ENCODE measurements at regions not wholly inside any gene's neighbourhood (a gene's known extent, or its start where the extent isn't known, plus 50 kb on each side); places are given as distances from the start of the nearest gene placed in this dataset.

GRCh38 chr3:59659755-59660154, 609.9 kb upstream of the CFAP20DC start:
- DNase-seq (ENCODE audit: low spot score in 2 of 2) (no peak), ATAC-seq (ENCODE audit: low read depth) (no peak)
- Mint-ChIP-seq H3K4me1 (no peaks in the 10 kb centered on the region), H3K9me3 (peaks cover 2% of the 10 kb centered on the region), H3K27me3 (peaks cover 5% of the 10 kb centered on the region), H3K36me3 (peaks cover 1% of the 10 kb centered on the region), H3K27ac (no peak overlapping the region), H3K4me3 (no peak overlapping the region)

GRCh38 chr3:59658866-59659265, 609.0 kb upstream of the CFAP20DC start:
- peaks cover under 1% of the 10 kb centered on the region for H3K9me3 Mint-ChIP-seq
- H3K4me1 Mint-ChIP-seq, result no peaks in the 10 kb centered on the region
- H3K4me3 Mint-ChIP-seq, result no peak overlapping the region
- H3K36me3 Mint-ChIP-seq, result peaks cover 1% of the 10 kb centered on the region
- no peak for DNase-seq (ENCODE audit: low spot score in 2 of 2)
- H3K27me3 Mint-ChIP-seq, result peaks cover 4% of the 10 kb centered on the region
- ATAC-seq (ENCODE audit: low read depth), result no peak
- no peak overlapping the region for H3K27ac Mint-ChIP-seq

- Mint-ChIP-seq H3K4me3 (no peak overlapping the region), H3K27ac (no peak overlapping the region), H3K36me3 (peaks cover 1% of the 10 kb centered on the region), H3K9me3 (no peaks in the 10 kb centered on the region), H3K4me1 (no peaks in the 10 kb centered on the region), H3K27me3 (peaks cover 3% of the 10 kb centered on the region)
- DNase-seq (ENCODE audit: low spot score in 2 of 2) (no peak), ATAC-seq (ENCODE audit: low read depth) (no peak)
These were observed 608.4 kb upstream of the CFAP20DC start for GRCh38 chr3:59658274-59658673.

GRCh38 chr3:59655418-59656015, 605.7 kb upstream of the CFAP20DC start:
- no peaks in the 10 kb centered on the region for H3K4me1 Mint-ChIP-seq
- H3K9me3 Mint-ChIP-seq, result peaks cover 9% of the 10 kb centered on the region
- H3K27ac Mint-ChIP-seq, result no peak overlapping the region
- peaks cover 3% of the 10 kb centered on the region for H3K27me3 Mint-ChIP-seq
- H3K36me3 Mint-ChIP-seq, result no peaks in the 10 kb centered on the region
- no peak overlapping the region for H3K4me3 Mint-ChIP-seq
- ATAC-seq (ENCODE audit: low read depth), result no peak
- no peak for DNase-seq (ENCODE audit: low spot score in 2 of 2)

GRCh38 chr3:59654480-59655417, 604.9 kb upstream of the CFAP20DC start:
- Mint-ChIP-seq H3K4me1 (no peaks in the 10 kb centered on the region), H3K36me3 (no peaks in the 10 kb centered on the region), H3K27me3 (peaks cover 3% of the 10 kb centered on the region), H3K9me3 (peaks cover 13% of the 10 kb centered on the region), H3K27ac (no peak overlapping the region), H3K4me3 (no peak overlapping the region)
- no peak for DNase-seq (ENCODE audit: low spot score in 2 of 2)
- ATAC-seq (ENCODE audit: low read depth), result no peak

- peaks cover 3% of the 10 kb centered on the region for H3K27me3 Mint-ChIP-seq
- no peak for ATAC-seq (ENCODE audit: low read depth)
- DNase-seq (ENCODE audit: low spot score in 2 of 2), result no peak
- H3K4me1 Mint-ChIP-seq, result no peaks in the 10 kb centered on the region
- no peak overlapping the region for H3K4me3 Mint-ChIP-seq
- H3K9me3 Mint-ChIP-seq, result peaks cover 16% of the 10 kb centered on the region
- no peaks in the 10 kb centered on the region for H3K36me3 Mint-ChIP-seq
- H3K27ac Mint-ChIP-seq, result no peak overlapping the region
These were observed 604.3 kb upstream of the CFAP20DC start for GRCh38 chr3:59654123-59654479.

GRCh38 chr3:59653405-59654122, 603.7 kb upstream of the CFAP20DC start:
- H3K27me3 Mint-ChIP-seq, result peaks cover 3% of the 10 kb centered on the region
- no peak for DNase-seq (ENCODE audit: low spot score in 2 of 2)
- H3K4me1 Mint-ChIP-seq, result no peaks in the 10 kb centered on the region
- no peak for ATAC-seq (ENCODE audit: low read depth)
- no peak overlapping the region for H3K27ac Mint-ChIP-seq
- H3K4me3 Mint-ChIP-seq, result no peak overlapping the region
- no peaks in the 10 kb centered on the region for H3K36me3 Mint-ChIP-seq
- H3K9me3 Mint-ChIP-seq, result peaks cover 18% of the 10 kb centered on the region

GRCh38 chr3:59644479-59645402, 594.9 kb upstream of the CFAP20DC start:
- Mint-ChIP-seq H3K4me3 (no peak overlapping the region), H3K36me3 (no peaks in the 10 kb centered on the region)
- ATAC-seq (ENCODE audit: low read depth), result no peak

GRCh38 chr3:59641169-59641899, 591.5 kb upstream of the CFAP20DC start:
- Mint-ChIP-seq H3K4me3 (no peak overlapping the region), H3K9me3 (peaks cover 2% of the 10 kb centered on the region), H3K36me3 (no peaks in the 10 kb centered on the region), H3K4me1 (no peaks in the 10 kb centered on the region), H3K27me3 (peaks cover 14% of the 10 kb centered on the region), H3K27ac (no peak overlapping the region)
- ATAC-seq (ENCODE audit: low read depth) (no peak), DNase-seq (ENCODE audit: low spot score in 2 of 2) (no peak)

More at GRCh38 chr3:59644479-59645402, 594.9 kb upstream of the CFAP20DC start:
- peaks cover 12% of the 10 kb centered on the region for H3K27me3 Mint-ChIP-seq
- no peak overlapping the region for H3K27ac Mint-ChIP-seq
- H3K9me3 Mint-ChIP-seq, result peaks cover 8% of the 10 kb centered on the region
- no peak for DNase-seq (ENCODE audit: low spot score in 2 of 2)
- no peaks in the 10 kb centered on the region for H3K4me1 Mint-ChIP-seq

- ATAC-seq (ENCODE audit: low read depth) (no peak), DNase-seq (ENCODE audit: low spot score in 2 of 2) (no peak)
- Mint-ChIP-seq H3K27me3 (peaks cover 2% of the 10 kb centered on the region), H3K9me3 (no peaks in the 10 kb centered on the region), H3K36me3 (no peaks in the 10 kb centered on the region), H3K4me3 (no peak overlapping the region), H3K4me1 (no peaks in the 10 kb centered on the region), H3K27ac (no peak overlapping the region)
These were observed 583.1 kb upstream of the CFAP20DC start for GRCh38 chr3:59632760-59633573.

GRCh38 chr3:59631482-59631881, 581.7 kb upstream of the CFAP20DC start:
- no peak overlapping the region for H3K27ac Mint-ChIP-seq
- DNase-seq (ENCODE audit: low spot score in 2 of 2), result no peak
- no peaks in the 10 kb centered on the region for H3K4me1 Mint-ChIP-seq
- no peak overlapping the region for H3K4me3 Mint-ChIP-seq
- no peaks in the 10 kb centered on the region for H3K36me3 Mint-ChIP-seq
- ATAC-seq (ENCODE audit: low read depth), result no peak
- no peaks in the 10 kb centered on the region for H3K27me3 Mint-ChIP-seq
- no peaks in the 10 kb centered on the region for H3K9me3 Mint-ChIP-seq

GRCh38 chr3:59621037-59621436, 571.2 kb upstream of the CFAP20DC start:
- Mint-ChIP-seq H3K36me3 (no peaks in the 10 kb centered on the region), H3K4me1 (no peaks in the 10 kb centered on the region), H3K27ac (no peak overlapping the region)

More at GRCh38 chr3:59621037-59621436, 571.2 kb upstream of the CFAP20DC start:
- no peak for DNase-seq (ENCODE audit: low spot score in 2 of 2)
- Mint-ChIP-seq H3K4me3 (no peak overlapping the region), H3K27me3 (peaks cover 5% of the 10 kb centered on the region), H3K9me3 (peaks cover 6% of the 10 kb centered on the region)
- ATAC-seq (ENCODE audit: low read depth), result no peak

Data from memory B cell (primary cell).